GM04504 (cell line): ENCODE measurements at regions not wholly inside any gene's neighbourhood (a gene's known extent, or its start where the extent isn't known, plus 50 kb on each side); places are given as distances from the start of the nearest gene placed in this dataset.
"Not testable (repeated sequence)": the region's sequence is repeated elsewhere in the genome, so short reads cannot be mapped to it uniquely, and the experiment has no call there.

ENCODE experiments used
- DNase-seq: peaks from one replicate; pipeline ENCODE4 v3.0.0-alpha.2; 2012; ENCODE audit warnings: low read depth

- DNase-seq, result not testable (repeated sequence)
Observed at GRCh38 chr15:75792236-75792635, 51.0 kb upstream of the UBE2Q2 start.

GRCh38 chr15:75791337-75791713, 51.9 kb upstream of the UBE2Q2 start:
- no peak for DNase-seq

- DNase-seq, result no peak
Observed at GRCh38 chr15:75790631-75791336, 52.5 kb upstream of the UBE2Q2 start.

GRCh38 chr15:75786575-75786947, 56.7 kb upstream of the UBE2Q2 start:
- no peak for DNase-seq

- DNase-seq, result no peak
Observed at GRCh38 chr15:75785771-75786574, 57.3 kb upstream of the UBE2Q2 start.

- DNase-seq, result not testable (repeated sequence)
Observed at GRCh38 chr15:75784511-75785480, 58.5 kb upstream of the UBE2Q2 start.

GRCh38 chr15:75783566-75783965, 59.7 kb upstream of the UBE2Q2 start:
- DNase-seq, result not testable (repeated sequence)

GRCh38 chr15:75782926-75783325, 60.3 kb upstream of the UBE2Q2 start:
- no peak for DNase-seq

GRCh38 chr15:75780995-75781394, 62.3 kb upstream of the UBE2Q2 start:
- DNase-seq, result not testable (repeated sequence)

GRCh38 chr15:75779504-75779903, 63.7 kb upstream of the UBE2Q2 start:
- no peak for DNase-seq

GRCh38 chr15:75776871-75777610, 64.4 kb upstream of the CSPG4 start:
- DNase-seq, result peak; percentile 7

- DNase-seq, result peak; percentile 4
Observed at GRCh38 chr15:75776065-75776423, 63.4 kb upstream of the CSPG4 start.

GRCh38 chr15:75775296-75776064, 62.8 kb upstream of the CSPG4 start:
- no peak for DNase-seq

- not testable (repeated sequence) for DNase-seq
Observed at GRCh38 chr15:75773974-75774373, 61.3 kb upstream of the CSPG4 start.

GRCh38 chr15:75771054-75771453, 58.4 kb upstream of the CSPG4 start:
- not testable (repeated sequence) for DNase-seq

GRCh38 chr15:75770131-75770530, 57.5 kb upstream of the CSPG4 start:
- DNase-seq, result no peak

GRCh38 chr15:75768526-75768925, 55.9 kb upstream of the CSPG4 start:
- DNase-seq, result not testable (repeated sequence)

- DNase-seq, result not testable (repeated sequence)
Observed at GRCh38 chr15:75765551-75766305, 53.1 kb upstream of the CSPG4 start.

- DNase-seq, result not testable (repeated sequence)
Observed at GRCh38 chr15:75764845-75765550, 52.4 kb upstream of the CSPG4 start.
